Stimulated activated CD8-positive, alpha-beta memory T cell treated with anti-CD3 and anti-CD28 coated beads, Interleukin-4, amount 100 ng/mL, for 1 hour (primary cell): ENCODE measurements at regions not wholly inside any gene's neighbourhood (a gene's known extent, or its start where the extent isn't known, plus 50 kb on each side); places are given as distances from the start of the nearest gene placed in this dataset.
"Not testable (repeated sequence)": the region's sequence is repeated elsewhere in the genome, so short reads cannot be mapped to it uniquely, and the experiment has no call there.

ENCODE experiments used
- DNase-seq, 2 donors: peaks; one replicate each; pipeline ENCODE4 v3.0.0-alpha.2; 2020; ENCODE audit warnings: low read depth in 2 of 2, low spot score in 1 of 2

- DNase-seq = not testable (repeated sequence)
These were observed 304.7 kb upstream of the CHRNA7 start for GRCh38 chr15:31725619-31726018.

GRCh38 chr15:31727612-31728011 is 302.7 kb upstream of the CHRNA7 start:
- DNase-seq = no peak

- DNase-seq = no peak
These were observed 297.6 kb upstream of the CHRNA7 start for GRCh38 chr15:31732726-31733125.

- no peak for DNase-seq
These were observed 296.9 kb upstream of the CHRNA7 start for GRCh38 chr15:31733424-31733823.

GRCh38 chr15:31740203-31740602 is 290.1 kb upstream of the CHRNA7 start:
- DNase-seq = no peak

- no peak for DNase-seq
These were observed 284.5 kb upstream of the CHRNA7 start for GRCh38 chr15:31745841-31746240.

GRCh38 chr15:31752065-31752762 is 278.1 kb upstream of the CHRNA7 start:
- no peak for DNase-seq

GRCh38 chr15:31752905-31753304 is 277.4 kb upstream of the CHRNA7 start:
- no peak for DNase-seq

GRCh38 chr15:31758126-31758525 is 272.2 kb upstream of the CHRNA7 start:
- no peak for DNase-seq

- no peak for DNase-seq
These were observed 262.3 kb upstream of the CHRNA7 start for GRCh38 chr15:31768055-31768454.

GRCh38 chr15:31774045-31774444 is 256.3 kb upstream of the CHRNA7 start:
- DNase-seq = no peak

- DNase-seq = no peak
These were observed 254.3 kb upstream of the CHRNA7 start for GRCh38 chr15:31776039-31776438.

- DNase-seq = no peak
These were observed 249.1 kb upstream of the CHRNA7 start for GRCh38 chr15:31781261-31781660.

- no peak for DNase-seq
These were observed 248.1 kb upstream of the CHRNA7 start for GRCh38 chr15:31782016-31782783.

GRCh38 chr15:31782951-31783350 is 247.4 kb upstream of the CHRNA7 start:
- no peak for DNase-seq

- DNase-seq = no peak
These were observed 244.0 kb upstream of the CHRNA7 start for GRCh38 chr15:31786360-31786759.

GRCh38 chr15:31788104-31788503 is 242.2 kb upstream of the CHRNA7 start:
- DNase-seq = no peak

- DNase-seq = no peak
These were observed 237.6 kb upstream of the CHRNA7 start for GRCh38 chr15:31792611-31793199.

GRCh38 chr15:31799319-31799714 is 231.0 kb upstream of the CHRNA7 start:
- no peak for DNase-seq

GRCh38 chr15:31799715-31800321 is 230.5 kb upstream of the CHRNA7 start:
- DNase-seq = no peak

GRCh38 chr15:31801152-31801551 is 229.2 kb upstream of the CHRNA7 start:
- no peak for DNase-seq

GRCh38 chr15:31802761-31803160 is 227.6 kb upstream of the CHRNA7 start:
- no peak for DNase-seq
